ENCODE measurements at regions not wholly inside any gene's neighbourhood (a gene's known extent, or its start where the extent isn't known, plus 50 kb on each side); places are given as distances from the start of the nearest gene placed in this dataset.

DNA sequence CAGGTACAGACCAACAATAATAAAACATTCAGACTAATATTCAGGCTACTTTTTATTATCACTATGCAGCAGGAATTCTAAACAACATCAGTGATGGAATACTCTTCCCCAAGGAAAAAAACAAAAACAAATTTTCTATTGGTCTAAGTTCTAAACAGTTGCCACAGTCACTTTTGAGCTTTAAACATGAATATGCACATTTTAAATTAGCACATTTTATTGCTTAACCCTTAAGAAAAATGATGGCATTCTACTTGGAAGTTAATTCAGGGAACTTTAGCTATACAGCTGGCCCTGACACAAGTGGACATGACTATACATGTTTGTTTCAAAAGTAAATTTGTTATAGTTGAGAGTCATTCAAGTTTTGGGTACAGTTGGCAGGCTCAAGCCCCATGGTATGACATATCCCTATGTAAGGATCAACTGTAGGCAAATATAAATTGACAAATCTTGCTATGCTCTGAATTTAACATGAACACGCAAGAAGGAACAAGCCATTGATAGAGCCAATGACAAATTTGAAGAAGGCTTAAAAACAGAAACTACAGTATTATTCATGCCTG, 224.3 kb upstream of the AMIGO2 start:
- Histone ChIP-seq H3K27me3 (no peaks in the 10 kb centered on the region), H3K36me3 (replicated peaks in 1 of 2; ENCODE audit: insufficient read depth in 1 of 2, low read depth in 2 of 2) (no peaks in the 10 kb centered on the region), H3K27ac (no peak overlapping the region), H3K4me3 (no peak overlapping the region), H3K4me1 (peaks cover 7% of the 10 kb centered on the region), H3K9me3 (no peaks in the 10 kb centered on the region)
- intact Hi-C loops (cut with DNase I): loop anchor here (10.0 kb wide), 2 partner anchors 219 to 269 kb away; no protein-coding TSS in a partner anchor
- ATAC-seq (no peak), DNase-seq (no peak)
- WGBS, 2 donors: 92 to 94% methylated on average over 1 of the region's 1 CpG
- no peak for TF ChIP-seq POLR2A (IDR thresholded peaks at IDR 0.05)
- TF ChIP-seq CTCF (IDR thresholded peaks at IDR 0.05): no peak

GRCh38 chr12:47303207-47303606, 223.4 kb upstream of the AMIGO2 start:
- peaks cover 7% of the 10 kb centered on the region for H3K4me1 ChIP-seq
- WGBS, 2 donors: 72 to 74% methylated on average over 7 of the region's 7 CpGs
- ATAC-seq (no peak), DNase-seq (no peak)
- no peaks in the 10 kb centered on the region for H3K36me3 ChIP-seq (replicated peaks in 1 of 2; ENCODE audit: insufficient read depth in 1 of 2, low read depth in 2 of 2)
- no peaks in the 10 kb centered on the region for H3K27me3 ChIP-seq
- intact Hi-C loops (cut with DNase I): loop anchor here (10.0 kb wide), 2 partner anchors 218 to 268 kb away; no protein-coding TSS in a partner anchor
- H3K27ac ChIP-seq: no peak overlapping the region
- no peak for TF ChIP-seq POLR2A (IDR thresholded peaks at IDR 0.05)
- no peak for TF ChIP-seq CTCF (IDR thresholded peaks at IDR 0.05)
- no peaks in the 10 kb centered on the region for H3K9me3 ChIP-seq
- no peak overlapping the region for H3K4me3 ChIP-seq

DNA sequence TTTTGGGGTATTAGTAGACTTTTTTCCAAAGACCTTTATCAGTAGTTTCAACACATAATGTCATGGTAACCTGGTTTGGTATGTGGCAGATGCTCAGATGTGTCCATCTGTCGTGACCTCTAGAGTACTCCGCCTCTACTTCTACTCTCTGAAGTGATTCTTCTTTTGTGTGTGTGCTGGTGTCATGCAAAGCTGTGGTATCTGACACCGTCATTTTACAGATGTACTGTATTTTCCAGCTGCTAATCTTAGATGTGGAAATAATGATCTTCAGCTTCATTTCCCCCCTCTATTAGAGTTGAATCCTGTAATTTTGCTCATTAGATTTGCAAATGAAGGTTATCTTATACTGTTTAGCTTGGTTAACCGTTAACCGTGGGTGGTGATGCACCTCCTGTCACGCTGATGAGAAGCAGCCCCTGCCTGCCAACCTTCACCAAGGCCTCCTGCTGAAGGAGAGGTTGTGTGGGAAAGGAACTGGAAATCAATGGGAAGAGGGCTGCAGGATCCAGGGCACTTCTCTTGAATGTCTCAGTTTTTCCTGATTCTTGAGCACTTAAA, 222.4 kb upstream of the AMIGO2 start:
- DNase-seq: no peak
- intact Hi-C loops (cut with DNase I): loop anchor here (10.0 kb wide), 2 partner anchors 217 to 267 kb away; no protein-coding TSS in a partner anchor
- 45 to 66% methylated on average over 6 of the region's 6 CpGs for WGBS, 2 donors
- H3K36me3 ChIP-seq (replicated peaks in 1 of 2; ENCODE audit: insufficient read depth in 1 of 2, low read depth in 2 of 2): no peaks in the 10 kb centered on the region
- no peak for ATAC-seq
- no peaks in the 10 kb centered on the region for H3K27me3 ChIP-seq
- H3K4me3 ChIP-seq: no peak overlapping the region
- no peaks in the 10 kb centered on the region for H3K9me3 ChIP-seq
- H3K4me1 ChIP-seq: no peaks in the 10 kb centered on the region
- no peak for TF ChIP-seq CTCF (IDR thresholded peaks at IDR 0.05)
- TF ChIP-seq POLR2A (IDR thresholded peaks at IDR 0.05): no peak
- H3K27ac ChIP-seq: no peak overlapping the region

DNA sequence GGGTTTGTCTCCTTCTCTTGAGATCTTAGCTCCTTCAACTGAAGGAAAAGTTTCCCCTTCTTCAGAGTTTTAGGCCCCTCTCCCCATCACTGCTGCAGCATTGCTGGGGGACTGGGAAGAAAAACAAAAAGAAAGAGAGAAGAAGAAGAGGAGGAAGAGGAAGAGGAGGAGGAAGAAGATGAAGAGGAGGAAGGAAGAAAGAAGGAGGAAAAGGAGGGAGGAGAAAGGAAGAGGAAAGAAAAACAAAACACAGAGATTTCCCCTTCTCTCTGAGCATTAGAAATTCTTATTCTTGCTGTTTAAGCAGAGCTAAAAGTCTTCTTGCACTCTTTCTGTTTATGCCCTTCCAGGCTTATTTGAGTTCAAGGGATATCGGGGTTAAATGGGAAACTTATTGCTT, 219.8 kb upstream of the AMIGO2 start:
- H3K4me3 ChIP-seq: no peak overlapping the region
- DNase-seq (no peak), ATAC-seq (no peak)
- H3K27ac ChIP-seq: no peak overlapping the region
- intact Hi-C loops (cut with DNase I): no loop called here
- TF ChIP-seq POLR2A (IDR thresholded peaks at IDR 0.05) (no peak), CTCF (IDR thresholded peaks at IDR 0.05) (no peak)
- no peaks in the 10 kb centered on the region for H3K9me3 ChIP-seq
- H3K27me3 ChIP-seq: no peaks in the 10 kb centered on the region
- H3K36me3 ChIP-seq (replicated peaks in 1 of 2; ENCODE audit: insufficient read depth in 1 of 2, low read depth in 2 of 2): no peaks in the 10 kb centered on the region
- WGBS, 2 donors: 41 to 50% methylated on average over 1 of the region's 1 CpG
- no peaks in the 10 kb centered on the region for H3K4me1 ChIP-seq

- Histone ChIP-seq H3K36me3 (replicated peaks in 1 of 2; ENCODE audit: insufficient read depth in 1 of 2, low read depth in 2 of 2) (no peaks in the 10 kb centered on the region), H3K4me3 (no peak overlapping the region), H3K27ac (no peak overlapping the region), H3K9me3 (no peaks in the 10 kb centered on the region), H3K4me1 (no peaks in the 10 kb centered on the region), H3K27me3 (no peaks in the 10 kb centered on the region)
- no peak for TF ChIP-seq POLR2A (IDR thresholded peaks at IDR 0.05)
- no peak for TF ChIP-seq CTCF (IDR thresholded peaks at IDR 0.05)
- DNase-seq: no peak
- intact Hi-C loops (cut with DNase I): no loop called here
- no peak for ATAC-seq
Observed at GRCh38 chr12:47297993-47298392, 218.2 kb upstream of the AMIGO2 start.
